ENCODE measurements at regions not wholly inside any gene's neighbourhood (a gene's known extent, or its start where the extent isn't known, plus 50 kb on each side); places are given as distances from the start of the nearest gene placed in this dataset.

DNA sequence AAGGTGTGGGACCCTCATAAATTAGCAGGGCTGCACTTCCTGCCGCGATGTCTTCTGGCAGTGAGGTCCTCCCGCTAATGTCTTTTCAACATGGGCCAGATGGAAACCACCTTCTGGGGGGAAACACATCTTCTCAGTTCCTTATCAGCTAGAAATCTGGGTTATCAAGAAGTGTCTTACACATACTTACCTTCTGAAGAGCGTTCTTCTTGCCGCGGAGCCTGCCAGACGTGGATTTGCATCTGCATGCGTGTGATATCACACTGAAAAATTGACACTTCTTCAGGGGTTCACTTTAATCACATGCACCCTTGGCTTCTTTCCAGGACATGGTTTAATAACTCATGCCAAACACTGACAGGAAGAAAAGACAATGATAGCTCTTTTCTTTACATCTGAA is 163.5 kb upstream of the SOX11 start:
- no peak for DNase-seq

DNA sequence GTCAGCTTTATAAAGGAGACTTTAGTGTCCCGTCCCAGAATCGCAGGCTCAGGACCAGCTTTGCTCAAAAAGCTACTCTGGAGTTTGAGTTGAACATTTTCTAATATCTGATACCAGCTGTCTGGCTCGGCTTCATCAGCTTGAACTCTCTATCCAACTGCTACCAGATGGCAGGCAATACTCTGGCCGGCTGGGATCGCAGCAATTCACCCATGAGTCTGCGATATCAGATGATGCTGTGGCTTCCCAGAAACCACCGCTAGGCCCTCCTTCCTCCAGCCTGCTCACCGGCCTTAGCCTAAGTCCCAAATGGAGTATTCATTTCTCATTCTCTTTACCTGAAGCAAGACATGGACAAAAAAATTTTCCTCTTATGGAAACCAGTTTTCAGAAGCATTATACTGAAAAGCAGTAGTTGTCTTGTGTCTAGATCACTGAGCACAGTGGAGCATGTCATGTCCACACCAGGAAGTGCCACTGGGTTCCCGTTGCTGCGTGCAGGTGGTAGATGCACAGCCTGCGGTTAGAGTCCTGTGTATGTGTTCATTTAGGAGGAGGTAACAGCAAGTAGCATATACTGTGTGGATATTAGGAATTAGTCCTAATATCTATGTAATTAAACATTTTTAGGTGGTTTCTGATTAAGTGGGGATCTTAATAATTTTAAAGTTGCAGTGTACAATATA is 162.0 kb upstream of the SOX11 start:
- DNase-seq, result no peak

DNA sequence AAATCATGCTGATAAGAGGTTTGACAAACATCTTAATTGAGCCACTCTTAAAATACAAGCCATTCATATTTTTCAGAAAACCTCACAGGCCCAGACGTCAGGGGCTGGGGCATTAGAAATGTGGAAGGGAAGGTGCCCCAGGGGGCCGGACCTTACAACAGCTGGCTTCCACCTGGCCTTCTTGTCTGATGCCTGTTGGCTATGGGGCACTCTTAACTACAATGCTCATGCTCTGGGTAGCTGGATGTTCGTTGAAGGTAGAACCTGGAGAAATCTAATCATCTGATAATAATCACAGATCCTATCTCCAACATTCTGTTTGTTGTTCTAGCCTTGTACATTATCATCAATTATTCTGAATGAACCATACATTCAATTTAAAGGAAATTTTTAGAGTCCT is 156.9 kb upstream of the SOX11 start:
- DNase-seq, result no peak

DNA sequence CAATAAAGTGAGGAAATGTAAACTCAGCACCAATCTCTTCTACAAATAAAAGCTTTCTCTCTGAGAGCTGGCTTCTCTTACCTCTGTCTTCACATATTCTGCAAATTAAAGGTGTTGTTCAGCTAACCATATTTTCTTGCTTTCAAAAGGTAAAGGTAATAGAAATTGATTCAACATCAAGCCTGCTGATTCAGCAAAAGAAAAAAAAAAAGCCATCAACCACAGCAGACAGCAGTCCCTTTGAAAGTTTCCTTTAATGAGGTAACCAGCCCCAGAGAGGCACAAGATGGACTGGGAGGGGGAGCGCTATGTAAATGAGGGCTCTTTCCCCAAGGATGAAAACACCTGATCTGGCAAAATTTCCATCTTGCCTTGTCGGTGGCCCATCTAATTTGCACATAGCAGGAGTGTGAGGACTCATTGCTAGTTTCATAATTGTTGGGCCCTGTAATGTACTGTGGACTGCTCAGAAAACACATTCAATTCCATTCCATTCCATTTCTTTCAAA is 154.9 kb upstream of the SOX11 start:
- no peak for DNase-seq

DNA sequence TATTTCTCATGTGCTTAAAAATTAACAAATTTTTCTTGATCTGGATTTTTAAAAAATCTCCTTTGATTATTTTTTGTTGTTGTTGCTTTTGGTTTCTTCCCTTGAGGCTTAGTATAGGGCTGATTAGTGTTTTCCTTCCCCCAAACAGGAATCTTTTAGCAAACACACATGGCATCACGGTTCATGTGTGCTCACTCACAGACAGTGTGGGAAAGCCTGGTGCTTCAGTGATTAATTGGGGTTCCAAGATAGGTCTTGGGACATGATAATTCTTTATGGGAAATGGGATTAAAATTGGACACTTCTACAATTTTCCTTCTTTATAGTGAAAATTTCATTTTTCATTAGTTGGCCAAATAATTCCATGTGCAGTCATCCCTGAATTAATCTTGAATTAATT is 153.9 kb upstream of the SOX11 start:
- no peak for DNase-seq

DNA sequence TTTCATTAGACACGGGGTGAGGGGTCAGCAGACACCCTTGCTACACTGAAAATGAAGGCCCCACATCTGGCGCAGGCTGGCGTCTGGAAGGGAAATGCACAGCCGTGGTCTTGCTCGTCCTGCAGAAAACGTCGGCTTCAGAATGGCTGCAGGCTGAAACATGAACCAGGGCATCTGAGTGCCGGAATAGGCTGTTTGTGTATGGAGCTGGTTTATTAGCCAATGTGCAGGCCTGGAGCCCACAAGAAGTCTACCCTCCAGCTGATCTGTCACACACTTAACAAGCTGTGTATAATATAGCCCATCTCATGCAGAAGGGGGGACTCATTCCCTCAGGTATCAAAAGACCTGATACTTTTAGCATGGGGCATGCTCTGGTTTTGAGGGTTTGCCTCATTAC is 153.4 kb upstream of the SOX11 start:
- no peak for DNase-seq

DNA sequence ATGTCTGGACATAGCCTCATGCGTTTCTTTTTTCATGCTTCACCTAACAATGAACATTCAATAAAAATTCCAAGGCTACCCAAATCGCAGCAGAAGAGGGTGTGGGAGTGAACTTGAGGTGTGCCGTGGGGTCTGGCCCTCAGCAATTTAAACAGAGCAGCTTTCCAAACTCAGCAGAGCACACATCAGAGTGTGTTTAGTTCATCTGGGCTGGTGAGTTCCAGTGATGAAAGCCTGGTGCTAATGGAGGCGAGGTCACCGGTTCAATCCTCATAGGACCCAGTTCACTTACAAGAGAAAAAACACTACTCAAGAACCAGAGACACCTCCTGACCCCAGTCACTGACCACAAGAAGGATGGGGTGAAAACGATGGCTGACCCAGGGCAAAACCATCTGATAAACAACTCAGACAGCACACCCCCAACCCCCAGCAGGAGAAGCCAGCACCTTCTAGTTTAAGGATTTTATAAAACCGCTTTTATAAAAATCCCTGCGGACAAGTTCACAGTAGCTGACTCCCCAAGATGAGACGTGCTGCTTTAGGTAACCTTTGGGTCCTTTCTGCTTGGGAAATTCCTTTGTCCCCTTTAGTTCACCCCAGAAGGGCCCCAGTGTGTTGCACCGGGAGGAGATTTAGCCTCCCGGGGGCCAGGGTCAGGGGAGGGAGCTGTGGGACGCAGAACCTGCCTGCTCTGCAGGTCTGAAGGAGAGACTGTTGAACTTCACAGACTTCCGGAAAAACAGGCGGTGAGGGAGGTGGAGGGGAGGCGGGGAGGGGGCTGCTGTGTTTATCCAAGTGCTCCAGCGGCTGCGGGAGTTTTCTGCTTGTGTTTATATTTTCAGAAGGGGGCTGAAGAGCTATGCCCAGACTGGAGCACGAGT is 152.7 kb upstream of the SOX11 start:
- no peak for DNase-seq

DNA sequence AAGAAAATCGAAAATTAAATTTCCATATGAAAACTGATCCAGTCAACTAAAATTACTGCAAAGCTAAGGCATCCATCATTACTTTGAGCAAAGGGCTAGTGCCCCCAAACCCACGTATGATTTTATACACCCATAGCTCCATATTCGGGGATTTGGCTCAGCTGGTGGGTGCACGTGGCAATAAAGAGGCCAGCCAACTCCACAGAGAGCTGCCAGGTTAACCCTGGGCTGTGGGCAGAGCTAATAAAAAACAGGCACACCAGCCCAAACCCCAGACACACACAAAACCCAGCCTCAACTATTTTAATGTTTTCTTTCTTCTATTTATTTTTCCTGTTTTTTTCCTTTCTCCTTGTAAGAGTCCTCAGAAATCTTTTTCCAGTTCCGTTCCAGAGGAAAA is 151.3 kb upstream of the SOX11 start:
- no peak for DNase-seq

DNA sequence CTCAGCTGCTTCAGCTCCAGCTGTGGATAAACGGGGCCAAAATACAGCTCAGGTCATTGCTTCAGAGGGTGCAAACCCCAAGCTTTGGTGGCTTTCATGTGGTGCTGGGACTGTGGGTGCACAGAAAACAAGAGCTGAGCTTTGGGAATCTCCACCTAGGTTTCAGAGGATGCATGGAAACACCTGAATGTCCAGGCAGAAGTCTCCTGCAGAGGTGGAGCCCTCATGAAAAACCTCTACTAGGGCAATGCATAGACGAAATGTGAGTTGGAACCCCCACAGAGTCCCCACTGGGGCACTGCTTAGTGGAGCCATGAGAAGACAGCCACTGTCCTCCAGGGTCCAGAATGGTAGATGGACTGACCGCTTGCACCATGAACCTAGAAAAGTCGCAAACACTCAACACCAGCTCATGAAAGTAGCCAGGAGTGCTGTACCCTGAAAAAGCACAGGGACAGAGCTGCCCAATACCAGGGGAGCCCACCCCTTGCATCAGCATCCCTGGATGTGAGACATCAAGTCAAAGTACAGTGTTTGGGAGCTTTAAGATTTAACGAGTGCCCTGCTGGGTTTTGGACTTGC is 147.9 kb upstream of the SOX11 start:
- no peak for DNase-seq

DNA sequence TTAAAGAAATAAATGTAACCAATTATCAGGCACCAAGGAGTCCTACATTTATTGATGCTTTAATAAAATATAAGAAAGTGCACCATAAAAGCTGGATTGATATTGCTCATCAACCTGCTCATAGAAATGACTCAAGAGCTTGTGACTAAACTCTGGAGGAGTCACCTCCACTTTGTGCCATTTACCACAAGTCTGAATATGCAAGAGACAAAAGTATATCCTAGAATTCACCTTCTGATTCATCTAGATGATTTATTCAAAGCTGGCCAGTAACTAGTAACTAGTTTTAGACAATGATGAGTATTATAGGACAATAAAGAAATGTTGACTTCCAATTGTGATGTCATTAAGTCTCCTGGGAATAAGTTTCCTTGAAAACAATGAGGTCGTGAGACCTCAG is 146.0 kb upstream of the SOX11 start:
- DNase-seq, result no peak

DNA sequence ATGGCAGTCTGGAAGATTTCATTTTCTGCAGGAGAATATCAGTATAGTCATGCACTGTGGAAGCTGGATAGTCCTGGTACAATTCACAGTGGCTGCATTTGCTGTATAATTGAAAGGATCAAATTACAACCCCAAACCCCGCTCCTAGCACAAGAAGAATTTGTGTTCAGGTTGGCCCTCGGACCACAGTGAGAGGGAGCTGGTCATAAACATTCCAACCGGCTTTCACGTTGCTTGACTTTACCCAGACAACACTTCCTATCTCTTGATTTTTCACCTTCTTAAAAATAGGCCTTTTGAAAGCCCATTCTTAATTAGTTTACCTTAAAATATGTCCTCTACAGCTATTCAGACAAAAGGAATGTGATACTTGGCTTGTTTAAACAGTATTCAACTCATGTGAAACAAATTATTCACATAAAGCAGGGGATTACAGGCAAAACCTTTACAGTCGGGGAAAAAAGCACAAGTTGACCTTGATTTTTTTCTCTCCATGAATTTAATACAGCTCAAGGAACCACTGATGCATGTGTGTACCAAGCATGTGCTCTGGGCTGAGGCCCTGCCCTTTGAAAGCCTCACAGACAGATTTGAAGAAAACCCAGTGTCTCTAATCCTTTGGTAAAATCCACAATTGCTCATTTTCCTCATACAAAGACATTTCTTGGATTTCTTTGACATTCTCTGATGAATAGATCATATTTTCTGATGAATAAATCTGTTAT is 143.0 kb upstream of the SOX11 start:
- DNase-seq, result no peak

DNA sequence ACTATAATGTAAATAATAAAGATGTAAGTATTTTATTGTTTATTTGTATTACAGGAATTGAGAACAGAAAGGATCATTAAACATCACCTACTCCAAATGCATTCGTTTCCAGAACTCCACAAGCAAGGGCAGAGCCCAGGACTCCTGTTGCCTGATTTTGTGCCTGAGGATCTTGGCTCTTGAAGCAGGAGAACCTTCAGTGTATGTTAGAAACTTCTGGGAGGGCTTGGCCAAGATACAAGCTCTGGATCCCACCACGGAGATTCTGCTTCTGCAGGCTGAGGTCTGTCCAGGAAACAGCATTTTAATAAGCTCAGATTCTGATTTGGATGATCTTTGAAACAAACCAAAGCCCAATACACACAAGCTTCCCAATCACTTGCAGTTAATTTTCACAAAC is 142.4 kb upstream of the SOX11 start:
- DNase-seq, result no peak

DNA sequence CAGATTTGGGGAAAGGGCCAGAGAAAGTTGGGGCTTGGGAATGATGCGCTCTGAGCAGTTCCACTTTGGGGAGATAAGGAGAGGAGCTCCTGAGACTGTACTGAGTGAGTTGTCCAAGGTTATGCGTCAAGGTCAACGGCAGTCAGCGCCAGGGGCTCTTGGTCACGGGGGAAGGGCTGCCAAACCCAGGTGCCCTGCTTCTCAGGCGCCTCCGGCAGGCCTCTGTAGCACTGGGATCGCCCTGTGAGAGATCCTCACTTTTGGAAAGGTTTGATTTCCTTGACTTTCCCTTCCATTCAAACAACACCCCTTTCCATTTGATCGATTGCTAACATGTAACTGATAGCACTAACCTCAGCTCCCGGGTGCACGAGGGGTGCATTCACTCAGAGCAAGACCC is 136.5 kb upstream of the SOX11 start:
- DNase-seq, result no peak

DNA sequence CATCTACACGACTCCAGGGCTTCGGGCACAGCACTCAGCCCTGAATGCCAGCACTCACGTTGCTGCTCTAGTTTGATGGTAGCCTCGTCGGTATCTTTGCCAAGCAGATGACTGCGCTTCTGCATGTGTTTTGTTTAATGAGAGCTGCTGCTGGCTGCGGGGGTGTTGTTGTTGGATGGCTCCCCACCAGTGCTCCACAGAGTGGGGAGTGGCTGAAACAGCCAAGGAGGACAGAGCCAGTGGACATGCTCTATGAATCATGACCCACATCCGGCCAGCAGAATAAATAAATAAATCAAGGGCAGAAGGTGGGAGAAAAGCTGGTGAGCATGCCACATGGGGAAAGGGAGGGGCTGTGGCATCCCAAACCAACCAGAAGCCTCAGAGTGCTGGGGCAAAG is 131.2 kb upstream of the SOX11 start:
- no peak for DNase-seq

DNA sequence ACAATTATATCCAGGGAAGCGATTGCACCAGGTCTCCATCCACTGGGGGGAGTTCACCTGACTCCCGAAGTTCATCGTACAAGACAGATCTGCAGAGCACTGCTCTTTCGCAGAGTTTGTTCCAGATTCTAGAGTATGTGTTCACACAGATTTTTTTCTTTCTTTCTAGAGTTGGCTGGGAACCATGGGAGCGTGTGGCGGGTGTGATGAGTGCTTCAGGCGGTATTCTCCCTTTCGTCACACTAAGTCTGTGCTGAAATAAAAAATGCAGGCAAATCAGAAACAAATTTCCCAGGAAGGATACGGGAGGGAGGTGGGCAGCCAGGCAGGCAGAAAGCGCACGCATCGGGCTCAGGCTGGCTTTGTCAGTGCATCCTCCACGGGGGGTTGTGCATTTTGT is 129.8 kb upstream of the SOX11 start:
- no peak for DNase-seq

DNA sequence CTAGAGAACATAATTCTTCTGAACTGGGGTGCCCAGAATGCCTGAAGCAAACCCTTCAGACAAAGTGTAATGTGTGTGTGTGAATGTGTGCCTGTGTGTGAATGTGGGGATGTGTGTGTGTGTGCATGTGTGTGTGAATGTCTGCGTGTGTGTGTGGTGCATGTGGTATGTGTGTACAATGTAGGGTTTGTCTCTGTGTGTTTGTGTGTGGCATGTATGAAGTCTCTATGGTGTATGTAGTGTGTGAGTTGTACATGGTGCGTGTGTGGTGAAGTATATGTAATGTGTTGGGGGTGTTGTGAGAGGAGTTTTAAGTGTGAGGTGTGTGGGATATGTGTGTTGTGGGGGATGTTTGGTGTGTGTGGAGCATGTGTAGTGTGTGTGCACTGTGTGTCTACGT is 129.3 kb upstream of the SOX11 start:
- DNase-seq, result no peak

DNA sequence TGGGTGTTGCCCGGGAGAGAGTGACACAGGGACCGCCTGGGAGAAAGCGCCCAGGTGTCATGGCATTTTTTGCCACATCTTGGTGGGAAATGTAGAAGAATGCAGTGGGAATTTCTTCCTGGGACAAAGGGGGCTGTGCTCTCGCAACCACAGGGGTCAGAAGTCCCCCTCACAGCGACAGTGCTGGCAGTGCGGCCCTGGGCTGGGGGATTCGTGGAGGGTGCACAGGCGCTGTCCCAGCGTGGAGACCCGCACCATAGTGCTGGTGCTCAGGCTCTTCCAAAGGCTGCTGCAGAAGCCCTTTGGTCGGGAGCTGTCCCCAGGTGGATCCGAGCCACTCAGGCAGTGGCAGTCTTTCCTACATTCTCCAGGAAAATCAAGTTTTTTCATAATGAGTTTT is 128.8 kb upstream of the SOX11 start:
- DNase-seq, result no peak

DNA sequence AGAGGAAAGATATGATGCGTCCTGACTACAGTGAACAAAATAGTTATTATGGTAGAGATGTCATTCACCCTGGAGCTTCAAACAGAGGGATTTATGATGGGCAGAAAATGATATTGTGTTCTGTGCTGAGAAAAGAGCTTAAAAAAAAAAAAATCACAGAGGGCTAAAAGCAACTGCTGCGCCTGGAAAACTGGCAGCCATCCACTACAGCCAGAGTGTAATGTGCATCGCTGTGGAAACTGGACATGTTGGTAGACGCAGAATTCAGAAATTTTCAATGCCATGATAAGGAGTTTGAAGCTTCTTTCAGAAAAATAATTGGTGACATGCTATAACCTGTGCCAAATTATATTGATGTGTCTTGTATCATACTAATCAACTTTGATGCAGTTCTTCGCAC is 122.9 kb upstream of the SOX11 start:
- no peak for DNase-seq

DNA sequence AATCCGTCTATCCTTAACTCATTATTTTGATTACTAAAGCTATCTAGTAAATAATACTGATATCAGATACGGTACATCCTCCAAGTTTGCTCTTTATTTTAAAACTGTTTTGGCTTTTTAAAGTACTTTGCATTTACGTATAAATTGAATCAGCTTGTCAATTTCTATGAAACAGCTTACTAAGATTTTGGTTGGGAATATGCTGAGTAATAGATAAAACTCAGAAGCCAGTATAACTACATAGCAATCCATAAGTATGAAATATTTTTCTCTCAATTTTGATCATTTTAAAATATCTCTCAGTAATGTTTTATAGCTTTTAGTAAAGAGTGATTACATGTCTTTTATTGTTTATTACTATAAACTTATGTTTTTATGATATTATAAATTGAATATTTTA is 116.2 kb upstream of the SOX11 start:
- no peak for DNase-seq

DNA sequence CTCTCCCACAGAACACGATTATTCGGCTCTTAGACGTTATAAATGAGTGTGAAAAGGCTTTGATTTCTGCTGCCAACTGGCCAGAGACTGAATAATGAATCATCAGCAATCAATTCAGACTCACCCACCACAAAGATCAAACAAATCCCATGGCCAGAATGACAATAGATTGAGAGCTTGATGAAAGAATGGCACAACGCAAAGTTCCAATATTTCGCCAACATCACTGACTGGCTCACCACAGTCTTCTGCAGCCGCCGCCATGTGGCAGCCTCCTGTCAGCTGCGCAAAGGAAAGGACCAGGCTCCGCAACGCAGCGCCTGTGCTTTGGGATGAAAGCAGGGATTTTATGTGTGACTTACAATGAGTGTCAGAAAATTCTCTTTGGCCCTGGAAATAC is 104.4 kb upstream of the SOX11 start:
- DNase-seq, result no peak

DNA sequence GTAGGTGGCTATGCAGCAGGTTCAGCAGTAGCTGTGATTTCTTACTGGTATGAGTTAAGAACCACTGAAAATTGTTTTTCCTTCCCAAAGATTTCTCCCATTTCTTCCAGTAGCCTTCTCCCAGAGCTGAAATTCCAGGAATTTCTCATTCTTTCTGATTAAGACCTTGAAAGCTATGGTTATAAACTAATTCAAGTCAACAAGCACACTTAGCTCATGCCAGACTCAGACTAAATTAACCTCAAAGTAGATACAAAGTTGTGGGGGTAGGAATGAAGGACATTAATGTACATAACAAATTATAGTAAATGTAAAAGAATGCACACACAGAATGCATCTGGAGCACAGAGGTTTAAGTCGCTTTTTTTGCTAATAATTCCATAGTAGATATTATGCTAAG is 103.6 kb upstream of the SOX11 start:
- DNase-seq, result no peak

DNA sequence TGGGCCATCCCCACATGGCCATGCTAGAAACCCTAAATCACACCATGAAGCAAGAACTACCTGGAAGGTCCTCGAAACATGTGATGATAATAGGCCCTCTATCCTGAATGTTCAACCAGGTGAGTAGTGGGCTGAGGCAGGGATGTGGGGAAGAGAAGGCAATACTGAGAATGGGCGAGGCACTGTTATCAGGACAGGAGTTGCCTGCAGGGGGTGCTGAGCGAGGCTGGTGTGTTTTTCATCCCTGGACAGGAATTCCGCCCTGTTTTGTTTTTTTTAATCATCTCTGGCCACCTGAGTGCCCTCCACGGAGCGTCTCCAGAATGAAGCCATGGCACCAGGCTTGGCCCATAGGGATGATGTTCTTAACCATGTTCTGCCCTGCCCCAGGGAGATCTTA is 103.0 kb upstream of the SOX11 start:
- DNase-seq, result no peak

DNA sequence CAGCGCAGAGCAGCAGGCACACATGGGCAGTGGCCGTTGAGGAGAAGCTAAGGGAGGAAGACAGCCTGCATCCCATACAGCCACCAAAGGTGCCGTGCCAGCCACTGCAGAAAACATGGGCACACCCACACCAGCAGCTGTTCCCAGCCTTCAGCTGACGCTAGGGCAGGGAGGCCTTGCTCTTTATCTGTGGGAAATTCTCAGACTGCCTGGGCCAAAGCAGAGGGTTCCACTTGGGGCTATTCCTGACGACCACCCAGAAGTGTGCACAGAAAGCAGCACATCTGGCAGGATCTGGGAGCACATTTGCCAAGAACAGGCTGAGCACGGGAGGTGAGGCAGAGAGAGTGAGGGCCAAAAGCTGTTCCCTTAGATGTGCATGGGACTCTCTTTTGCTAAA is 101.3 kb upstream of the SOX11 start:
- DNase-seq, result no peak

DNA sequence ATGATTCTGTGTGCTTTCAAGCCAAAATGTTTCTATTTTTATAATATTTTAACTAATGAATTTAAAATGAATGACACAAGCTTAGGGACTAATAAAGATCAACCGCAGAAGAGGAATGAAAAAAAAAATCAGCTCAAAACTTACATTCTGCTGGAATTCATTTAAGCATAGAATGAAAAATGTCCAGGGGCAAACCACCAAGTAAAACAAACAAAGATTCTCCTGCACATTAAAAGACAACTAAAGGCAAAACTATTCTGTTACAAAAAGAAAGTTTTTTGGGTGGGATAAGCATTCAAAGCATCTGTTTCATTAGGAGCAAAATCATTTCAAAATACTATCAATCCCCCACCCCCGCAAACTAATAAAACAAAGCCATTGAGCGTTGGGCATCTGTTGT is 99.3 kb upstream of the SOX11 start:
- DNase-seq, result no peak

Measured in activated CD8-positive, alpha-beta memory T cell treated with anti-CD3 and anti-CD28 coated beads, Interleukin-2, amount 50 U/mL, for 48 hours (primary cell).